PC-3 (cell line): ENCODE measurements at regions not wholly inside any gene's neighbourhood (a gene's known extent, or its start where the extent isn't known, plus 50 kb on each side); places are given as distances from the start of the nearest gene placed in this dataset.
A peak's percentile ranks its signal among the peaks of the same experiment; 100 is the strongest.

ENCODE experiments used
- ATAC-seq: fragments of 200-7000 bp; cut with Tn5 transposase; 2 replicates; pipeline ENCODE4 v1.9.1; 2020; ENCODE audit warnings: mild to moderate bottlenecking, moderate library complexity
- BruUV-seq: library from RNA; stranded (reverse); fragments of 400-500 nt; replicated peaks from 2 replicates; lab custom pipeline; 2021; lab: Mats Ljungman, UMichigan
- CTCF ChIA-PET: fragments of 300-600 bp; sonication (Branson Sonifier 250); formaldehyde crosslinking; loops from one replicate; lab custom pipeline; 2022; ENCODE audit warnings: antibody characterized with exemption; lab: Charles Lee
- POLR2A ChIA-PET: fragments of 300-600 bp; sonication (Branson Sonifier 250); formaldehyde crosslinking; loops from one replicate; lab custom pipeline; 2022; ENCODE audit warnings: antibody characterized with exemption; ENCODE audit not compliant: unreplicated experiment; lab: Charles Lee
- DNase-seq: peaks from one replicate; pipeline ENCODE4 v3.0.0-alpha.2; 2015
- H2AFZ ChIP-seq: fragments of 300-600 bp; sonication (generic); 2 replicates; pipeline ENCODE4 v1.6.0; 2016; ENCODE audit warnings: antibody characterized with exemption, low read length
- H3F3A ChIP-seq: fragments of 300-600 bp; sonication (generic); one replicate; pipeline ENCODE4 v1.6.0; 2017; ENCODE audit warnings: antibody characterized with exemption, low read length, control low read depth, mild to moderate bottlenecking; ENCODE audit not compliant: unreplicated experiment
- H3K27ac ChIP-seq: fragments of 300-600 bp; sonication (generic); 2 replicates; pipeline ENCODE4 v1.5.1; 2016; ENCODE audit warnings: mild to moderate bottlenecking, low read length
- H3K27me3 ChIP-seq: fragments of 300-600 bp; sonication (generic); 2 replicates; pipeline ENCODE4 v1.6.1; 2016; ENCODE audit warnings: low read length, mixed read lengths
- H3K36me3 ChIP-seq: fragments of 300-600 bp; sonication (generic); 2 replicates; pipeline ENCODE4 v1.6.1; 2016; ENCODE audit warnings: low read depth, mixed run types, low read length, mixed read lengths
- H3K4me1 ChIP-seq: fragments of 300-600 bp; sonication (generic); 2 replicates; pipeline ENCODE4 v1.5.1; 2016; ENCODE audit warnings: low read length; ENCODE audit not compliant: insufficient read depth
- H3K4me2 ChIP-seq: fragments of 300-600 bp; sonication (generic); 2 replicates; pipeline ENCODE4 v1.6.0; 2016; ENCODE audit warnings: low read length
- H3K4me3 ChIP-seq: fragments of 300-600 bp; sonication (generic); 2 replicates; pipeline ENCODE4 v1.5.1; 2016; ENCODE audit warnings: mild to moderate bottlenecking, low read length, mixed read lengths
- H3K79me2 ChIP-seq: fragments of 300-600 bp; sonication (generic); 2 replicates; pipeline ENCODE4 v1.6.1; 2017; ENCODE audit warnings: low read length, mixed read lengths
- H3K9ac ChIP-seq: fragments of 300-600 bp; sonication (generic); 2 replicates; pipeline ENCODE4 v1.6.0; 2016; ENCODE audit warnings: mild to moderate bottlenecking, low read length
- H3K9me2 ChIP-seq: fragments of 300-600 bp; sonication (generic); replicated peaks from 2 replicates; pipeline ENCODE4 v1.6.1; 2016; ENCODE audit warnings: mixed run types, low read length, mixed read lengths
- H3K9me3 ChIP-seq: fragments of 300-600 bp; sonication (generic); 2 replicates; pipeline ENCODE4 v1.6.1; 2016; ENCODE audit warnings: low read length, mixed read lengths
- H4K20me1 ChIP-seq: fragments of 300-600 bp; sonication (generic); 2 replicates; pipeline ENCODE4 v1.6.1; 2016; ENCODE audit warnings: low read length, mixed read lengths
- CTCF ChIP-seq: fragments of 300-600 bp; sonication (generic); conservative IDR thresholded peaks from 2 replicates; pipeline ENCODE4 v1.5.1; 2017; ENCODE audit warnings: antibody characterized with exemption, low read depth, mild to moderate bottlenecking, low read length
- EZH2 ChIP-seq: fragments of 300-600 bp; sonication (generic); IDR thresholded peaks from one replicate; pipeline ENCODE4 v1.6.1; 2017; ENCODE audit warnings: antibody characterized with exemption, mild to moderate bottlenecking, low read length; ENCODE audit not compliant: unreplicated experiment
- EZH2phosphoT487 ChIP-seq: fragments of 300-600 bp; sonication (generic); IDR thresholded peaks from 2 replicates; pipeline ENCODE4 v1.6.1; 2018; ENCODE audit warnings: mild to moderate bottlenecking, antibody characterized with exemption, low read length, borderline replicate concordance
- intact Hi-C: fragments of 100-400 bp; cut with micrococcal nuclease; formaldehyde crosslinking; loops from 2 replicates; pipeline ENCODE4 v1.9.0; 2023

GRCh38 chr10:8229153-8229552 lies 174.7 kb downstream of the GATA3 start:
- intact Hi-C loops, result no loop called here
- Histone ChIP-seq H3K9me2 (no peaks in the 10 kb centered on the region), H3K9me3 (no peaks in the 10 kb centered on the region), H3K4me1 (peaks cover 10% of the 10 kb centered on the region), H2AFZ (peak overlapping the region; percentile 74), H3K27me3 (no peaks in the 10 kb centered on the region), H3K79me2 (no peaks in the 10 kb centered on the region), H3K36me3 (no peaks in the 10 kb centered on the region), H4K20me1 (no peaks in the 10 kb centered on the region), H3K9ac (no peak overlapping the region), H3K4me2 (peak overlapping the region; percentile 78), H3F3A (no peaks in the 10 kb centered on the region), H3K4me3 (peak overlapping the region; percentile 65), H3K27ac (no peak overlapping the region)
- peak; percentile 18 for DNase-seq
- POLR2A ChIA-PET, result no interaction called here
- CTCF ChIA-PET, result no interaction called here
- TF ChIP-seq EZH2 (no peak), CTCF (no peak), EZH2phosphoT487 (no peak)
- no TSS peak for BruUV-seq
- ATAC-seq, result peak; percentile 66

- ATAC-seq (no peak), DNase-seq (no peak)
- TF ChIP-seq EZH2, result no peak
- TF ChIP-seq EZH2phosphoT487, result no peak
- no peak for TF ChIP-seq CTCF
- no peak overlapping the region for H3K27ac ChIP-seq
- no peaks in the 10 kb centered on the region for H3K9me2 ChIP-seq
- no peak overlapping the region for H3K9ac ChIP-seq
- no TSS peak for BruUV-seq
- intact Hi-C loops, result no loop called here
- no peak overlapping the region for H3K4me3 ChIP-seq
- no peaks in the 10 kb centered on the region for H4K20me1 ChIP-seq
- H2AFZ ChIP-seq, result no peak overlapping the region
- H3K79me2 ChIP-seq, result no peaks in the 10 kb centered on the region
- H3K27me3 ChIP-seq, result no peaks in the 10 kb centered on the region
- H3F3A ChIP-seq, result no peaks in the 10 kb centered on the region
- POLR2A ChIA-PET, result no interaction called here
- peaks cover 17% of the 10 kb centered on the region for H3K4me1 ChIP-seq
- no peaks in the 10 kb centered on the region for H3K9me3 ChIP-seq
- no peaks in the 10 kb centered on the region for H3K36me3 ChIP-seq
- no peak overlapping the region for H3K4me2 ChIP-seq
- CTCF ChIA-PET, result no interaction called here
Measured at GRCh38 chr10:8230902-8231301, 176.4 kb downstream of the GATA3 start.

- BruUV-seq, result no TSS peak
- H4K20me1 ChIP-seq, result no peaks in the 10 kb centered on the region
- H3K79me2 ChIP-seq, result no peaks in the 10 kb centered on the region
- TF ChIP-seq CTCF, result no peak
- no peak for TF ChIP-seq EZH2phosphoT487
- TF ChIP-seq EZH2, result no peak
- H3K36me3 ChIP-seq, result no peaks in the 10 kb centered on the region
- H3K4me3 ChIP-seq, result no peak overlapping the region
- CTCF ChIA-PET, result no interaction called here
- H3K9me3 ChIP-seq, result no peaks in the 10 kb centered on the region
- no peaks in the 10 kb centered on the region for H3F3A ChIP-seq
- H3K27ac ChIP-seq, result peak overlapping the region; percentile 64
- no peak overlapping the region for H3K9ac ChIP-seq
- no peak overlapping the region for H2AFZ ChIP-seq
- intact Hi-C loops, result no loop called here
- POLR2A ChIA-PET, result no interaction called here
- H3K9me2 ChIP-seq, result no peaks in the 10 kb centered on the region
- H3K4me1 ChIP-seq, result peaks cover 17% of the 10 kb centered on the region
- no peak for ATAC-seq
- H3K27me3 ChIP-seq, result no peaks in the 10 kb centered on the region
- H3K4me2 ChIP-seq, result peak overlapping the region; percentile 67
- no peak for DNase-seq
Measured at GRCh38 chr10:8233049-8233448, 178.6 kb downstream of the GATA3 start.
